Activated T-cell treated with anti-CD3 and anti-CD28 coated beads, Interleukin-2, amount 50 U/mL, for 48 hours (primary cell): ENCODE measurements at regions not wholly inside any gene's neighbourhood (a gene's known extent, or its start where the extent isn't known, plus 50 kb on each side); places are given as distances from the start of the nearest gene placed in this dataset.
"Not testable (repeated sequence)": the region's sequence is repeated elsewhere in the genome, so short reads cannot be mapped to it uniquely, and the experiment has no call there.

Experiments
- DNase-seq, 2 experiments: peaks; one replicate each; pipeline ENCODE4 v3.0.0-alpha.2; 2020

GRCh38 chr3:88412346-88412745 is 262.6 kb downstream of the C3orf38 start:
- no peak for DNase-seq

GRCh38 chr3:88416436-88416835 is 266.7 kb downstream of the C3orf38 start:
- DNase-seq: no peak

GRCh38 chr3:88418219-88418618 is 268.5 kb downstream of the C3orf38 start:
- DNase-seq: no peak

DNA sequence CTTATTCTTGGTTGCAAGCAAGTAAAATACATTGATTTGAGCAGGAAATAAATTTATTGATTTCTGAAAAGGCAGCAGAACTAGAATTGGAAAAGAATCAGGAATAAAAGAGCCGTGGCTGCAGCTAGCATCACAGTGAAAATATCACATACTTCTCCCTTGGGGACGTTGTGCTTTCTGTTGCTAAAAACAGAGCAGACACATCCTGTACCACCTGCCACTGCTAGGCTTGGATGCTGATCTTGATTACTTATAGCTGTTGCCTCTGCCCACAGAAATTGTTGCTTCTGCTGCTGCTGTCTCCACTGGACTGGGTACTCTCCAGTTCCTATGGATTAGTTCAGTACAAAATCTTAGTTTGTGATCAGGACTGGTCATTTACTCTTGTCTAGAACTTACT is 283.8 kb downstream of the C3orf38 start:
- DNase-seq: no peak

DNA sequence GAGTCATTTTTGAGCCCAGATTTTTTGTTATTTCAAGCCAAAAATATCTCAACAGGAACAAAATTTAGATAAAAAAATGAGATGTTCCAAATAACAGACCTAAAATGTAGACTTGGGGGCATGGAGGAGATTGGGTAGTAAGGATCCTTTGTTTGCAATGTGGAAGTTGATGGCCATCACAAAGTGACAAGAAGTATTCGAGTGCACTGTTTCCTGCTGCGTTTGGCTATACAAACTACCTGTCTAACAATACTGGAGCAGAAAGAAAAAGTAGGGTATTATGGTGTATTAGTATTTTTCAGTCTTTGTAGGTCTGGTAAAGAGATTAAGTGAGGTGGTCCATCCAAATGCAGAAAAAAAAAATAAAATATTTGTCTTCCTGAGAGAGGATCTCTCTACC is 284.2 kb downstream of the C3orf38 start:
- DNase-seq: no peak

GRCh38 chr3:88440701-88441100 is 290.9 kb downstream of the C3orf38 start:
- no peak for DNase-seq

DNA sequence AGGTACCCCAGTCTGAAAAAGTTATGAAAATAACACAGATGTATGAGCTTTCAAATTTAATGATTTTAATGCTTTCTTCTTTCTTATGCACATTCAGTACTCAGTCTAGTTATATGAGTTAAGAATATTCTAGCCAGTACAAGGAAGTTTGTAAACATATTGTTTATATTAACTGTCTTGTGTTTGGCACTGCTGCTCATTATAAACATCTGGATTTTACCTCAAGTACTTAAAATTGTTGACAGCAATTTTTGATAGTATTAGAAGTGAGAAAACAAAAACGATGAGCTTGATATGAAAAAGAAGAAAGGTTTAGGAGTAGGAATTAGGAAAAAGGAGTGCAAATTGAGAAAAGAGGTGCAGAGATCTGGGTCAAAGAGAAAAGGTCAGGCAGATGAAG is 293.3 kb downstream of the C3orf38 start:
- no peak for DNase-seq

GRCh38 chr3:88444251-88444650 is 294.5 kb downstream of the C3orf38 start:
- no peak for DNase-seq

GRCh38 chr3:88452228-88452627 is 302.5 kb downstream of the C3orf38 start:
- DNase-seq: no peak

- DNase-seq: no peak
Observed at GRCh38 chr3:88460369-88460768, 310.6 kb downstream of the C3orf38 start.

GRCh38 chr3:88462230-88462629 is 312.5 kb downstream of the C3orf38 start:
- DNase-seq: no peak

DNA sequence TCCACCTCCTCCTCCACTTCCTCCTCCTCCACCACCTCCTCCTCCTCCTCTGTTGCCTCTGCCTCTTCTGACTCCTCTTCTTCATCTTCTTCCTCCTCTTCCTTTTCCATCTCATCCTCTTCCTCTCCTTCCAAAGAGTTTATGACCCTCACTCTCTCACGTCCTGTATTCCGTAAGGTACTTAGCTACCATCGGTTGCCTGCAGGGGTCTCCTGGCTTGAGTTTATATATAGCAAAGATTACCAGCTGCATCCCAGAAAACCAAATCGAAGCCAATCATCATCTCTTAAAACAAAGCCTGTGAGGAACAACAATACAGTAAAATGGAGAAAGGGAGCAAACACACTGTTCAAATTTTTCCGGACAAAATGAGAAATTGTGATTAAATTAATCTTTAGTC is 317.4 kb downstream of the C3orf38 start:
- no peak for DNase-seq

- no peak for DNase-seq
Observed at GRCh38 chr3:88469216-88469615, 319.5 kb downstream of the C3orf38 start.

- no peak for DNase-seq
Observed at GRCh38 chr3:88478460-88478859, 328.7 kb downstream of the C3orf38 start.

- DNase-seq: no peak
Observed at GRCh38 chr3:88480822-88481221, 331.1 kb downstream of the C3orf38 start.

DNA sequence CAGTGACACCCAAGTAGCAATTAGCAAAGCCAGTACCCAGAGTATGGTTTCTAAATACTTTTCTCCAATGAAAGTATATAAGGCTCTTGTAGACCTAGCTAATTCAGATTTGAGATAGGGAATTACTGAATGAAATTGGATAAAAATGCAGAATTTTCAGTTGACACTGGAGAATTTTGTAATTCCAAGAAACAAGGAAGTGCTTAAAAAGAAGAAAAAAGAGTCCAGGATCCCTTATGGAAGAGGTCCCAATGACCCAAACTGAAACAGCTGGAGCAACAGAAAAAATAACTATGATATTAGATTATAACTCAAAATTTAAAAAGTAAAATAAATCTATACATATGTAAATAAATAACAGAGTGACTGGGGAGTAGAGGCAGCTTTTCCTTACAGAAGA is 335.2 kb downstream of the C3orf38 start:
- DNase-seq: no peak

DNA sequence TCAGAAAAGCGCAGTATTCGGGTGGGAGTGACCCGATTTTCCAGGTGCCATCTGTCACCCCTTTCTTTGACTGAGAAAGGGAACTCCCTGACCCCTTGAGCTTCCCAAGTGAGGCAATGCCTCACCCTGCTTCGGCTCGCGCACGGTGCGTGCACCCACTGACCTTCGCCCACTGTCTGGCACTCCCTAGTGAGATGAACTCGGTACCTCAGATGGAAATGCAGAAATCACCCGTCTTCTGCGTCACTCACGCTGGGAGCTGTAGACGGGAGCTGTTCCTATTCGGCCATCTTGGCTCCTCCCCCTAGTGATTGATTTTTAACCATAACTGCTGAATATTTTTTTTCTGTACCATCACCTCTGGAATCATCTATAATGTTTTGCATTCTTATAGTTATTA is 359.1 kb downstream of the C3orf38 start:
- not testable (repeated sequence) for DNase-seq

- no peak for DNase-seq
Observed at GRCh38 chr3:88509582-88509981, 359.8 kb downstream of the C3orf38 start.

DNA sequence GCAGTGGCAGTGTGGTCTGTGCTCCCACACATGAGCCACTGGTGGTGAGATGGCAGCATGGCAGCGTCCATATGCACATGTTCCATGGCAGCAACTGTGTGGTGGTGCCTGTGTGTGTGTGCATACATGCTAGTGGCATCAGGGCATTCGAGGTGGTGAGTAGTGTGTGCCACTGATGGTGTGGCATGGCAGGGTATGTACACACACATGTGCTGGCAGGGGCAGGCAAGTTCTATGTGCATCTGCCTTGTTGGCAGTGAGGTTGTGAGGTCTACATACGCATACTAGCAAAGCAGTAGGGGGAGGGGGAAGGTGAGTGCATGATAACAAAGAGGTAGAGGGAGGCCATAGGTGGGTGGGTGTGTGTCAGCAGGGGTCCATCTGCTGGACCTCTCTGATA is 378.7 kb downstream of the C3orf38 start:
- DNase-seq: no peak

GRCh38 chr3:88534534-88534933 is 384.8 kb downstream of the C3orf38 start:
- DNase-seq: no peak

DNA sequence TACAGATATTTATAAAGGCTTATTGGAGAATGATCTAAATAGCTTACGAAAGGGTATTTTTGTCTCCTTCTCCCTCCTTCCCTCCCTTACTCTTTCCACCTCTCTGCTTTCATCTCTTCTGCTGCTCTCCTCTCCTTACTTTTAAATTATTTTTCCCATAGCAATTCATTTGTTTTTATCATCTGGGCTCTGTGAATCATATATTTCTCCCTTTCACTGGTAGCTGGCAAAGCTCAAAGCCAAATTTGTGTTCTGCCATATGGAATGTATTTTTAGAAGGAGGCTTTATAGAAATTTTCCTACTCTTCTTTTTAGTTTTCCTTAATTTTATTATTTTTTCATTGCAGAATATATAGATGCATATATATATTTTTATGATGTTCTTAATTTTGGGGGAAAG is 385.8 kb downstream of the C3orf38 start:
- DNase-seq: no peak

- no peak for DNase-seq
Observed at GRCh38 chr3:88542916-88543315, 393.2 kb downstream of the C3orf38 start.

- no peak for DNase-seq
Observed at GRCh38 chr3:88572450-88572849, 422.7 kb downstream of the C3orf38 start.

DNA sequence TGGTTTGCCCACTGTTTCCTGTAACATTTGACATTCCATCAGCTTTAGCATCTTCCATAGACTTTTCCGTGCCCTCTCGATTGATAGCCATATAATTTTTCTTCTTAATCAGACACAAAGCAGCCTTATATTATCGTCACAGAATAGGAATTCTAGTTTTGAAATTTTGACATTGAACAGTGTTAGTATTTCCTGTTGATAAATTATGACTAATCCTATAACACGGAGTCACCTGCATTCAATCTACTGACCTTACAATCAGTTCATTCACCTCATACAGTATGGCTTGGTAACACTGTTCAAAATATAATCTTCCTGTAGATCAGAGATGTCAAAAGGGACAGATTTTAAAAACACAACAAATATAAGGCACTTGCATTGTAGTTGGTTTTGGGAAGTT is 423.7 kb downstream of the C3orf38 start:
- DNase-seq: no peak

GRCh38 chr3:88574146-88574545 is 424.4 kb downstream of the C3orf38 start:
- no peak for DNase-seq

DNA sequence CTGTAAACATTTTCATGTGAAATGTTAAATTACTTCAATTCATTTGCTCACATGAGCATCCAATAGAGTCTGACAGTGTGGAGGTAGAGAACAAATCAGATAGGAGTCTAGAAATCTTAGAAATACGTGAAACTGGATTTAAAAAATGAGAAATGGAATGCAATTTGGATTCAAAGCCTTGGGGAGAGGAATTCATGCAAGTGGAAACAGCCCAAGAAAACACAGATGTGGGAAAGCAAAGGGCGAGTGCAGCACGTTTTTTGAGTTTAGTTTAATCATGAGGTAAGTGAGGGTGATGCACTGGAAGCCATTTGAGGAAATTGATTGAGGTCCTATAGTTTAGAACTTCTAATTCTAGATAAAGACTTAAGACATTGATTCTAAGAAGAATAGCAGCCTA is 434.7 kb downstream of the C3orf38 start:
- DNase-seq: no peak
